K562 (cell line): ENCODE measurements at regions not wholly inside any gene's neighbourhood (a gene's known extent, or its start where the extent isn't known, plus 50 kb on each side); places are given as distances from the start of the nearest gene placed in this dataset.

Experiments used
- CBX5 ChIP-seq: IDR thresholded peaks from 2 replicates; pipeline ENCODE4 v1.6.1; 2014; ENCODE audit warnings: low read depth, borderline replicate concordance
- CTCF ChIP-seq, 3 experiments: IDR thresholded peaks in 2 of 3; conservative IDR thresholded peaks in 1 of 3; 2 replicates each; pipeline ENCODE4 v1.5.1; 2011 to 2012; ENCODE audit warnings: low read length in 3 of 3, mild to moderate bottlenecking in 3 of 3, control low read depth in 2 of 3, improper control_type of control experiment in 1 of 3, inconsistent platforms in 1 of 3, low read depth in 1 of 3, mixed read lengths in 1 of 3, moderate library complexity in 1 of 3; ENCODE audit not compliant: insufficient read depth in 2 of 3
- KLF16 ChIP-seq: IDR thresholded peaks from 2 replicates; pipeline ENCODE4 v1.6.1; 2016; ENCODE audit warnings: antibody characterized with exemption
- POLR2A ChIP-seq: fragments of 450-650 bp; conservative IDR thresholded peaks from 2 replicates; pipeline ENCODE4 v1.6.1; 2016
- RFX5 ChIP-seq: IDR thresholded peaks from 2 replicates; pipeline ENCODE4 v1.6.1; 2011; ENCODE audit warnings: low read depth, mild to moderate bottlenecking, improper control_type of control experiment, low read length

GRCh38 chr7:408751-409311, 110.8 kb downstream of the PDGFA start:
- TF ChIP-seq CTCF (IDR thresholded peaks at IDR 0.05 in 2 of 3, conservative IDR thresholded peaks at IDR 0.05 in 1 of 3; ENCODE audit: insufficient read depth in 2 of 3, low read depth in 1 of 3, low read length in 3 of 3) (no peak), POLR2A (no peak), RFX5 (no peak), CBX5 (no peak), KLF16 (no peak)
